Heart right ventricle (tissue), 16 donors: ENCODE measurements at regions not wholly inside any gene's neighbourhood (a gene's known extent, or its start where the extent isn't known, plus 50 kb on each side); places are given as distances from the start of the nearest gene placed in this dataset.

Experiments
- ATAC-seq, 8 donors: fragments of 200-7000 bp; cut with Tn5 transposase; one replicate each; pipeline ENCODE4 v1.9.1; 2020; ENCODE audit warnings: mild to moderate bottlenecking in 8 of 8, moderate library complexity in 8 of 8, moderate number of reproducible peaks in 1 of 8
- DNase-seq, 2 donors: peaks; one replicate each; pipeline ENCODE4 v3.0.0-alpha.2; 2020
- H3K27ac ChIP-seq, 10 donors: fragments of 200-600 bp; sonication (generic) in 2 of 10; one replicate each; pipeline versions ENCODE4 v1.5.0 to v1.8.0; 2020 to 2022; ENCODE audit warnings: mild to moderate bottlenecking in 3 of 10
- H3K27me3 ChIP-seq, 7 donors: fragments of 200-600 bp; one replicate each; pipeline ENCODE4 v1.8.0; 2021 to 2022; ENCODE audit warnings: mild to moderate bottlenecking in 2 of 7
- H3K36me3 ChIP-seq, 9 donors: fragments of 200-600 bp; sonication (generic) in 1 of 9; one replicate each; pipeline versions ENCODE4 v1.5.0 to v1.8.0; 2020 to 2022; ENCODE audit warnings: mild to moderate bottlenecking in 2 of 9
- H3K4me1 ChIP-seq, 9 donors: fragments of 200-600 bp; sonication (generic) in 1 of 9; one replicate each; pipeline versions ENCODE4 v1.5.0 to v1.8.0; 2020 to 2022; ENCODE audit warnings: mild to moderate bottlenecking in 4 of 9
- H3K4me3 ChIP-seq, 10 donors: fragments of 200-600 bp; sonication (generic) in 2 of 10; one replicate each; pipeline versions ENCODE4 v1.5.0 to v1.8.0; 2020 to 2022; ENCODE audit warnings: mild to moderate bottlenecking in 7 of 10, moderate library complexity in 2 of 10
- H3K9me3 ChIP-seq, 11 donors: fragments of 200-600 bp in 10 of 11; sonication (generic) in 2 of 11; one replicate each; pipeline versions ENCODE4 v1.5.0 to v1.8.0; 2013 to 2022; ENCODE audit warnings: mild to moderate bottlenecking in 2 of 11, control low read depth in 1 of 11, moderate library complexity in 1 of 11
- WGBS, 2 donors: extraction: QIAGEN DNeasy Blood & Tissue Kit; methylation state at CpG; one replicate each; pipeline ENCODE4 v1.1.7; 2013; ENCODE audit warnings: inconsistent platforms in 1 of 2; 5-methylcytosine and 5-hydroxymethylcytosine counted together
- intact Hi-C, 10 donors: fragments of 100-400 bp; cut with DNase I; formaldehyde crosslinking; loops; one replicate each; pipeline versions ENCODE4 v1.11.1 to v1.14.2; 2022
- TF ChIP-seq, protein P1 (sequence below), 9 donors: fragments of 200-600 bp; sonication (generic) in 2 of 9; IDR thresholded peaks; one replicate each; pipeline versions ENCODE4 v1.5.0 to v1.8.0; 2021 to 2022; ENCODE audit warnings: antibody characterized with exemption in 9 of 9, mild to moderate bottlenecking in 5 of 9, moderate library complexity in 1 of 9
- donor health status: Arrhythmogenic right ventricular cardiomyopathy.
- donor health status: ischemic (EF 13 %, LVEDD 7.1; RV severe dilation, severe dysfunction).
- donor health status: healthy with polysubstance abuse.
- donor health status: DM: no; HTN: yes; CAD: no.
- donor health status: DM: no; HTN: no; CAD: no.
- donor health status: ischemic (EF 25% LVEDD 6.9; RV normal size, moderate dysfunction).
- donor health status: ischemic (EF 25% LVEDD 5.7; RV mildly dilated, moderate dysfunction).
- donor health status: healthy.
- donor health status: DM: yes; HTN: yes; CAD: no.
- donor health status: Ischemic cardiomyopathy.
- donor health status: ischemic (EF 35%, LVEDD 5.7; RV mildly dilated, moderate dysfunction).
- donor health status: nonischemic (EF 11% LVEDD 7.7; RV severe dilation, severe dysfunction).
- donor health status: DM: yes; HTN: yes; CAD: no.
- donor health status: PGD.
- donor health status: ischemic (EF 29% LVEDD 5.4; RV normal size, mild dysfunction).
- donor health status: nonischemic (EF 23%, LVEDD 6.1; RV moderate dilation, normal function).

DNA sequence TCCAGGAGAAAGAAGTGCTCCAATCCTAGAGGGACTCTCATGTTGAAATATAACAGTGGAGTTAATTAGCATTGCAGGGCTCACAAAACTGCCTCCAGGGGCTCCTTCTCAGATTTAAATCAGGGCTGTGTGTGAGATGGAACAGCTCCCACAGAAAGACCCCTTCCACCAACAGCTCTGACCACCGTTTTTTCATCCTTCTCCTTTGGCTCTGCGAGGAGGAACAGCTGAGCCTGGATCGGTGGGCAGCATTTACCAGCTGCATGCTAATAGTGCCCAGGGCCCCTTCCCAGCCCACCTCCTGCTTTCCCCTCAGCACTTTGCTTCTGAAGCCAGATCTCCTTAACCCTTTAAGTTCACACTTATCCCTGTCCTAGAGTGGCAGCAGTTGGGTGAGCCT lies 119.2 kb upstream of the UBE2E1 start:
- intact Hi-C loops: no loop called here
- no peaks in the 10 kb centered on the region for H3K27me3 ChIP-seq
- H3K36me3 ChIP-seq: no peaks in the 10 kb centered on the region
- WGBS, 2 donors: 83 to 92% methylated on average over 3 of the region's 3 CpGs
- TF ChIP-seq, protein P1, sequence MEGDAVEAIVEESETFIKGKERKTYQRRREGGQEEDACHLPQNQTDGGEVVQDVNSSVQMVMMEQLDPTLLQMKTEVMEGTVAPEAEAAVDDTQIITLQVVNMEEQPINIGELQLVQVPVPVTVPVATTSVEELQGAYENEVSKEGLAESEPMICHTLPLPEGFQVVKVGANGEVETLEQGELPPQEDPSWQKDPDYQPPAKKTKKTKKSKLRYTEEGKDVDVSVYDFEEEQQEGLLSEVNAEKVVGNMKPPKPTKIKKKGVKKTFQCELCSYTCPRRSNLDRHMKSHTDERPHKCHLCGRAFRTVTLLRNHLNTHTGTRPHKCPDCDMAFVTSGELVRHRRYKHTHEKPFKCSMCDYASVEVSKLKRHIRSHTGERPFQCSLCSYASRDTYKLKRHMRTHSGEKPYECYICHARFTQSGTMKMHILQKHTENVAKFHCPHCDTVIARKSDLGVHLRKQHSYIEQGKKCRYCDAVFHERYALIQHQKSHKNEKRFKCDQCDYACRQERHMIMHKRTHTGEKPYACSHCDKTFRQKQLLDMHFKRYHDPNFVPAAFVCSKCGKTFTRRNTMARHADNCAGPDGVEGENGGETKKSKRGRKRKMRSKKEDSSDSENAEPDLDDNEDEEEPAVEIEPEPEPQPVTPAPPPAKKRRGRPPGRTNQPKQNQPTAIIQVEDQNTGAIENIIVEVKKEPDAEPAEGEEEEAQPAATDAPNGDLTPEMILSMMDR (IDR thresholded peaks at IDR 0.05): no peak
- peaks cover 0 to 13% (median 5%) of the 10 kb centered on the region in 11 donors for H3K9me3 ChIP-seq
- peaks cover 0 to 16% (median 10%) of the 10 kb centered on the region in 9 donors for H3K4me1 ChIP-seq
- no peak for DNase-seq
- no peak overlapping the region for H3K4me3 ChIP-seq
- peak overlapping the region in 1 of 10 donors; percentile 1 for H3K27ac ChIP-seq
- ATAC-seq: no peak

DNA sequence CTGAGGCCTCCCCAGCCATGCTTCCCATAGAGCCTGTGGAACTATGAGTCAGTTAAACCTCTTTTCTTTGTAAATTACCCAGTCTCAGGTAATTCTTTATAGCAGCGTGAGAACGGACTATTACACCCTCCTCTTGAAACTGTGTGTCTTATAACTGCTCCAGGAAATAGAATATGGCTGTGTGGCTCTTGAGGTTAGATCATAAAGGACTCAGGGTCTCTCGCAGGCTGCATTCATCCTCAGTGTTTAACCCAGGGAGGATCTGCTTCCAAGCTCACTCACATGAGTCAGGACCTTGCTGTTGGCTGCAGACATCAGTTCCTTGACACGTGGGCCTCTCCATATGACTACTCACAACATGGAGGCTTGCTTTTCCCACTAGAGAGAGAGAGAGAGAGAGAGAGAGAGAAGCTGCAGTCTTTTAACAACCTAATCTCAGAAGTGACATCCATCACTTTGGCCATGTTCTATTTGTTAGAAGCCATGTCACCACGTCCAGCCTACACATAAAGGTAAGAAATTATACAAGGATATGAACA lies 114.3 kb upstream of the UBE2E1 start:
- H3K9me3 ChIP-seq: peaks cover 0 to 13% (median 5%) of the 10 kb centered on the region in 11 donors
- H3K27me3 ChIP-seq: no peaks in the 10 kb centered on the region
- no peak for ATAC-seq
- H3K27ac ChIP-seq: no peak overlapping the region
- TF ChIP-seq, protein P1 (IDR thresholded peaks at IDR 0.05): no peak
- H3K4me3 ChIP-seq: no peak overlapping the region
- WGBS, 2 donors: 91 to 92% methylated on average over 5 of the region's 5 CpGs
- DNase-seq: no peak
- intact Hi-C loops: no loop called here
- H3K36me3 ChIP-seq: no peaks in the 10 kb centered on the region
- H3K4me1 ChIP-seq: peaks cover 0 to 9% (median 3%) of the 10 kb centered on the region in 9 donors

DNA sequence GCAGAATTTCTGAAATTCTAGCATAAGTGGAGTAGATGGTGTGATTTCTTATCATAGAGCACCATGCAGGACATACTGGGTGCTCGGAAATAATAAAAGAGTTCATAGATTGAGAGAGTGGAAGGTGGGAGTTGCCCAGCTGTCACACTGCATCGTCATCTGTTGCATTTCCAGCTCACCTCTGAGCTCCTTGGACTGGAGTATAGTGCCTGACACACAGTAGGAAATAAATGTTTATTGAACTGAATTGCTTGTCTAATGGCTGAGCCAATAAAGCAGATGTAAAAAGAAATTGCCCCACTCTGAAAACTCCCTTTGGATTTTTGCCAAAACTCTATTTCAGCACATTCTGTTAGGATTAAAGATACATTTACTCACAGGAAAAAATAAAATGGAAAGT lies 108.9 kb upstream of the UBE2E1 start:
- ATAC-seq (no peak), DNase-seq (no peak)
- Histone ChIP-seq H3K36me3 (no peaks in the 10 kb centered on the region), H3K4me1 (no peaks in the 10 kb centered on the region), H3K4me3 (no peak overlapping the region), H3K9me3 (no peaks in the 10 kb centered on the region), H3K27me3 (no peaks in the 10 kb centered on the region), H3K27ac (no peak overlapping the region)
- intact Hi-C loops: no loop called here
- TF ChIP-seq, protein P1 (IDR thresholded peaks at IDR 0.05): no peak
- 77 to 78% methylated on average over 2 of the region's 2 CpGs for WGBS, 2 donors

DNA sequence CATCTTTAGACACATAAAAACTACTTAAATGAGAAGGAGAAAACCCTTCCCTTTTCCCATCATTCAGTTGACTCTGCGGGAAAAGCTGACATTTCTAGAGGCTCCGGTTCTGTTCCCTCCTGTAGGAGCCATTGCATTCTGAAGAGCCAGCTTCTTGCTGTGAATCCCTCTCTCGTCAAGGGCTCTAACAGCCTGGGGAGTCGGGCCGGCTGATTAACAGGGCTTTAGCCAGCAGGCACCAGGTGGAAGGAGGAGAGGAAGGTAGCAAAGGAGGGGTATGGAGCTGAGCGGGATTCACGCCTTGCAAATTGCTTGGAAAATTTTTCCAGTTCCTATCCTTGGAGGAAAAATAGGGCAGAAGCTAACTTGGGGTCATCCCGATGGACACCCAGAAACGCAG lies 108.3 kb upstream of the UBE2E1 start:
- Histone ChIP-seq H3K27ac (no peak overlapping the region), H3K9me3 (no peaks in the 10 kb centered on the region), H3K36me3 (no peaks in the 10 kb centered on the region), H3K4me3 (no peak overlapping the region), H3K4me1 (no peaks in the 10 kb centered on the region), H3K27me3 (no peaks in the 10 kb centered on the region)
- WGBS, 2 donors: 77% methylated on average over 9 of the region's 9 CpGs
- TF ChIP-seq, protein P1 (IDR thresholded peaks at IDR 0.05): no peak
- intact Hi-C loops: no loop called here
- ATAC-seq (no peak), DNase-seq (no peak)
